Body of pancreas (tissue), 4 donors: ENCODE measurements at regions not wholly inside any gene's neighbourhood (a gene's known extent, or its start where the extent isn't known, plus 50 kb on each side); places are given as distances from the start of the nearest gene placed in this dataset.

Source experiments
- ATAC-seq: fragments of 150-250 bp; one replicate; pipeline ENCODE4 v1.9.1; 2016
- DNase-seq, 4 donors: peaks; one replicate each; pipeline ENCODE4 v3.0.0-alpha.2; 2019
- H3K27ac ChIP-seq, 4 donors: fragments of 200-600 bp; sonication (generic); 1 replicate in 3 of 4; 2 replicates in 1 of 4; pipeline versions ENCODE4 v1.5.1 to v1.6.1; 2016 to 2019; ENCODE audit warnings: mild to moderate bottlenecking in 1 of 4, mixed read lengths in 1 of 4, moderate library complexity in 1 of 4
- H3K27me3 ChIP-seq, 2 donors: fragments of 200-600 bp; sonication (generic); one replicate each; pipeline ENCODE4 v1.6.0; 2016; ENCODE audit warnings: mild to moderate bottlenecking in 1 of 2
- H3K36me3 ChIP-seq, 2 donors: fragments of 200-600 bp; sonication (generic); replicated peaks in 1 of 2; 2 replicates each; pipeline ENCODE4 v1.5.1; 2016; ENCODE audit warnings: low read depth in 2 of 2; ENCODE audit not compliant: insufficient read depth in 1 of 2
- H3K4me1 ChIP-seq: fragments of 200-600 bp; sonication (generic); one replicate; pipeline ENCODE4 v1.6.0; 2016
- H3K4me3 ChIP-seq, 2 donors: fragments of 200-600 bp; sonication (generic); 1 replicate in 1 of 2; 2 replicates in 1 of 2; pipeline ENCODE4 v1.5.1; 2016 to 2019
- H3K9me3 ChIP-seq, 3 donors: fragments of 200-600 bp; sonication (generic); 1 replicate in 2 of 3; 2 replicates in 1 of 3; pipeline ENCODE4 v1.5.1; 2016
- POLR2A ChIP-seq, 3 donors: fragments of 450-650 bp; IDR thresholded peaks; one replicate each; pipeline ENCODE4 v1.6.1; 2016; ENCODE audit warnings: antibody characterized with exemption in 3 of 3, mild to moderate bottlenecking in 2 of 3
- WGBS, 2 donors: methylation state at CpG; one replicate each; pipeline ENCODE4 v1.1.5; 2017; 5-methylcytosine and 5-hydroxymethylcytosine counted together
- intact Hi-C: fragments of 100-400 bp; cut with DNase I; formaldehyde crosslinking; loops from one replicate; pipeline ENCODE4 v1.15.1; 2023
- TF ChIP-seq, protein P1 (sequence below), 7 experiments: fragments of 450-650 bp in 4 of 7; fragments of 200-600 bp in 3 of 7; sonication (generic) in 3 of 7; IDR thresholded peaks; one replicate each; pipeline ENCODE4 v1.5.1; 2016 to 2019; ENCODE audit warnings: antibody characterized with exemption in 7 of 7

GRCh38 chr9:75229605-75230332 lies 141.5 kb downstream of the OSTF1 start:
- Histone ChIP-seq H3K4me3 (no peak overlapping the region), H3K36me3 (no peaks in the 10 kb centered on the region), H3K9me3 (peaks cover 0 to 7% (median 0%) of the 10 kb centered on the region in 3 donors), H3K27me3 (no peaks in the 10 kb centered on the region), H3K27ac (peak overlapping the region; percentile 61 to 89 (median 72)), H3K4me1 (peaks cover 26% of the 10 kb centered on the region)
- ATAC-seq (peak; percentile 100), DNase-seq (peak; percentile 86 to 95 (median 92))
- 41 to 43% methylated on average over 5 of the region's 5 CpGs for WGBS, 2 donors
- intact Hi-C loops: loop anchor here (10.0 kb wide), 1 partner anchor 65 kb away; no protein-coding TSS in a partner anchor
- TF ChIP-seq, protein P1, sequence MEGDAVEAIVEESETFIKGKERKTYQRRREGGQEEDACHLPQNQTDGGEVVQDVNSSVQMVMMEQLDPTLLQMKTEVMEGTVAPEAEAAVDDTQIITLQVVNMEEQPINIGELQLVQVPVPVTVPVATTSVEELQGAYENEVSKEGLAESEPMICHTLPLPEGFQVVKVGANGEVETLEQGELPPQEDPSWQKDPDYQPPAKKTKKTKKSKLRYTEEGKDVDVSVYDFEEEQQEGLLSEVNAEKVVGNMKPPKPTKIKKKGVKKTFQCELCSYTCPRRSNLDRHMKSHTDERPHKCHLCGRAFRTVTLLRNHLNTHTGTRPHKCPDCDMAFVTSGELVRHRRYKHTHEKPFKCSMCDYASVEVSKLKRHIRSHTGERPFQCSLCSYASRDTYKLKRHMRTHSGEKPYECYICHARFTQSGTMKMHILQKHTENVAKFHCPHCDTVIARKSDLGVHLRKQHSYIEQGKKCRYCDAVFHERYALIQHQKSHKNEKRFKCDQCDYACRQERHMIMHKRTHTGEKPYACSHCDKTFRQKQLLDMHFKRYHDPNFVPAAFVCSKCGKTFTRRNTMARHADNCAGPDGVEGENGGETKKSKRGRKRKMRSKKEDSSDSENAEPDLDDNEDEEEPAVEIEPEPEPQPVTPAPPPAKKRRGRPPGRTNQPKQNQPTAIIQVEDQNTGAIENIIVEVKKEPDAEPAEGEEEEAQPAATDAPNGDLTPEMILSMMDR (IDR thresholded peaks at IDR 0.05): peak in 4 of 7 experiments; percentile 28 to 44 (median 34)
- peak in 2 of 3 donors; percentile 36 to 40 for TF ChIP-seq POLR2A (IDR thresholded peaks at IDR 0.05)

- TF ChIP-seq, protein P1 (IDR thresholded peaks at IDR 0.05): no peak
- no peak for TF ChIP-seq POLR2A (IDR thresholded peaks at IDR 0.05)
- intact Hi-C loops: loop anchor here (10.0 kb wide), 1 partner anchor 64 kb away; no protein-coding TSS in a partner anchor
- DNase-seq (no peak), ATAC-seq (no peak)
- peaks cover 0 to 7% (median 0%) of the 10 kb centered on the region in 3 donors for H3K9me3 ChIP-seq
- H3K4me1 ChIP-seq: peaks cover 26% of the 10 kb centered on the region
- no peaks in the 10 kb centered on the region for H3K36me3 ChIP-seq
- peak overlapping the region; percentile 61 to 89 (median 72) for H3K27ac ChIP-seq
- 24% methylated on average over 3 of the region's 3 CpGs for WGBS, 2 donors
- H3K27me3 ChIP-seq: no peaks in the 10 kb centered on the region
- no peak overlapping the region for H3K4me3 ChIP-seq
These were observed 142.2 kb downstream of the OSTF1 start for GRCh38 chr9:75230469-75230868.

- TF ChIP-seq, protein P1 (IDR thresholded peaks at IDR 0.05): no peak
- no peak for TF ChIP-seq POLR2A (IDR thresholded peaks at IDR 0.05)
- Histone ChIP-seq H3K27me3 (no peaks in the 10 kb centered on the region), H3K36me3 (no peaks in the 10 kb centered on the region), H3K4me1 (peaks cover 26% of the 10 kb centered on the region), H3K27ac (peak overlapping the region in 1 of 4 donors; percentile 89), H3K4me3 (no peak overlapping the region), H3K9me3 (peaks cover 0 to 5% (median 0%) of the 10 kb centered on the region in 3 donors)
- DNase-seq (no peak), ATAC-seq (no peak)
- intact Hi-C loops: loop anchor here (10.0 kb wide), 1 partner anchor 64 kb away; no protein-coding TSS in a partner anchor
- WGBS, 2 donors: 95 to 100% methylated on average over 2 of the region's 2 CpGs
These were observed 142.9 kb downstream of the OSTF1 start for GRCh38 chr9:75231167-75231566.

GRCh38 chr9:75233011-75233410 lies 144.7 kb downstream of the OSTF1 start:
- TF ChIP-seq, protein P1 (IDR thresholded peaks at IDR 0.05): no peak
- TF ChIP-seq POLR2A (IDR thresholded peaks at IDR 0.05): no peak

More at GRCh38 chr9:75233011-75233410, 144.7 kb downstream of the OSTF1 start:
- 82 to 87% methylated on average over 5 of the region's 5 CpGs for WGBS, 2 donors
- no peak for ATAC-seq
- intact Hi-C loops: loop anchor here (10.0 kb wide), 1 partner anchor 62 kb away; no protein-coding TSS in a partner anchor
- H3K4me1 ChIP-seq: peaks cover 26% of the 10 kb centered on the region
- H3K9me3 ChIP-seq: no peaks in the 10 kb centered on the region
- H3K36me3 ChIP-seq: no peaks in the 10 kb centered on the region
- no peaks in the 10 kb centered on the region for H3K27me3 ChIP-seq
- no peak overlapping the region for H3K4me3 ChIP-seq
- H3K27ac ChIP-seq: no peak overlapping the region
- DNase-seq: no peak
